NCI-H526 treated with DMSO at 0.1 percent for 48 hours (cell line): ENCODE measurements at regions not wholly inside any gene's neighbourhood (a gene's known extent, or its start where the extent isn't known, plus 50 kb on each side); places are given as distances from the start of the nearest gene placed in this dataset.

ENCODE experiments used
- DNase-seq: peaks from one replicate; lab custom pipeline; 2025; lab: John Stamatoyannopoulos, UW

DNA sequence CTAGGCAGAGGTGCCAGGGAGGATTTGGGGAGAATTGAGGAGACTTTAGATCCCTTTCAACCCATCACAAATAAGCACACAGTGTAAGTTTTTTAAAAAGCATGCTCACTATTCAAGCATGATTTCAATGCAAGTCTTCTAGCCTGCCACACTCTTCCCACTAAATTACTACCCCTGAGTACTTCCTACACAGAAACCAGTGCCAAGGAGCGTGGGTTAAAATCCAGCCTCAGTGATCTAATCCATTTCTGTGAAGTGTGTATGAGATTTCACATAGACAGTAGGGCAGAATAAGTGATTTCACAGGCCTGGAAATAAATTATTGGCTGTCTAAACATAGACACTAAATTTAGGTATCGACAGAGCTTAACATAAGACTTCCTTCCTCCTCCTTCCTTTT, 142.9 kb upstream of the ATP1B1 start:
- no peak for DNase-seq

DNA sequence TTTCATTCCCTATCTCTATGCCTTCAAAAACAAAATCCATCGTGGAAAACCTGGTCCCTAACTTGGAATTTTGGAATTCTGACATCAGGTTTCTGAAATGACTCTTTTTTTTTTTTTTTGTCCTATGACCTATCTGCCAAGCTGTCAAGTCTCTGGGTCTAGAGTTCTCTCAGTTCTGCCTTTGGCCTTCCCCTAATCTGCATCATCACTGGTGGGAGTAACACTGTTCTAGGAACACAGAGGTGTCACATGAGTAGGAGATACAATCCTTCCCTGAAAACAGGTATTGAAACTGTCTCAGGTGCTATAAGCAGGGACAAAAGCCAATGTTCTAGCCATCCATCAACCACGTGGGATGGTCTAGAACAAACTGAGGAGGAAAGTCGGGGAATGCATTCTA, 142.0 kb upstream of the ATP1B1 start:
- no peak for DNase-seq

DNA sequence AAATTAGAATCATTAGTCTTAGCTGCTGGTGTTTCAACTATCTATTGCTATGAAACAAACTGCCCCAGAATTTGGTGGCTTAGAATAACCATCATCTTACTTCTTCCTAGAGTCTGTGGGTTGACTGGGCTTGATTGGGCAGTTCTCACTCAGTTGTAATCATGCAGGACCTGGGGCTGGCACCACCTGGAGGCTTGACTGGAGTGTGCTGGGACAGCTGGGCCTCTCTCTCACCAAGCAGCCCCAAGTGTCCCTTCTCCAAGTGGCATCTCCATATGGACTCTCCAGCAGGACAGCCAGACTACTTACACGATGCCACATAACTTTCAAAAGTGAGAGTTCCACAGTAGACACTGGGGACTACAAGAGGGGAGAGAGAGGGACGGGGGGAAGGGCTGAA, 140.3 kb upstream of the ATP1B1 start:
- DNase-seq: no peak

DNA sequence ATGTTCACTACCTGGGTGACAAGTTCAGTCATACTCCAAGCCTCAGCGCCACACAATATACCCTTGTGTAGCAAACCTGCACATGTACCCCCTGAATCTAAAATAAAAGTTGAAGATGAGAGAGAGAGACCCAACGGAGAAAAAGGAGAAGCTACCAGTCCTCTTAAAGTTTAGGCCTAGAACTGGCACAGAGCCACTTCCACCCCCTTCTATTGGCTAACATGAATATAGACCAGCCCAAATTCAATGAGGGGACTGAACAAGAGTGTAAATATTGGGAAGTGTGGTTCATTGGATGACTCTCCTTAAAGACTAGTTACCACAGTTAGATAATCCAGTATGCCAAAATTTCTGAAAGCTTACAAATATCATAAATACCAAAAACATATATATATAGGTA, 139.9 kb upstream of the ATP1B1 start:
- DNase-seq: no peak

GRCh38 chr1:168970926-168971659, 135.4 kb upstream of the ATP1B1 start:
- DNase-seq: no peak

DNA sequence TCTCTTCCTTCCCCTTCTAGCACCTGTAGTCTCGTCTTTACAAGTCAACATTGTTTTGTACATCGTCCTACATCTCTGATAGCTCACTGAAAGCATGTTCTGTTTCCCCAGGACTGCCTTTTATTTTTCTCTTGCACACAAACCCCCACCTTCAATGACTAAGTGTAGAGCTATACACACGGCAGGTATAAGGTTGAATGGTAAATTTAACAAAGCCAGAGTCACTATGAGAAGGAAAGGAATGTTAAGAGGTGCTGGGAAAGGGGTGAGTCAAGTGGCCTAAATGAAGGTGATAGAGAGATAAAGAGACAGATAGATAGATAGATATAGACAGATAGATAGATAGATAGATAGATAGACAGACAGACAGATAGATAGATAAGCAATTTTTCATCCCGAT, 134.3 kb upstream of the ATP1B1 start:
- DNase-seq: no peak

DNA sequence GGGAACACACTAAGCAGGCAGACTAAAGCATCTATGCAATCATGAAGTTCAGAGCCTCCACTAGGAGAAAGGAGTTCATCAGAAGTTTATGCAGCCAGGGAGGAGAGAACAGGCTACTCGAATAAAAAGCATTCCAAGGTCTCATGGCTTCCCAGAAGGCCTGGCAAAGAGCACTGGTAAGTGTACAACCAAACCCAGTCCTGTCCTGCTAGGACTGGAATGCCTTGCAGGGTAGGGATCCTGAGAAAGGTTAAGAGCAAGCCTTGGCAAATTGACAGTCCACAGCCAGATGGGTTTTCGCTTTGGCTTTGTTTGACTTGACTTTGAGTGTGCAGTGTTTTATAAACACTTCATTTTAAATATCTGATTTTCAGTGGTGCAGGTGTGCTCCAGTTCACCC, 133.6 kb upstream of the ATP1B1 start:
- DNase-seq: no peak

- DNase-seq: no peak
Measured at GRCh38 chr1:168974117-168974516, 132.4 kb upstream of the ATP1B1 start.

DNA sequence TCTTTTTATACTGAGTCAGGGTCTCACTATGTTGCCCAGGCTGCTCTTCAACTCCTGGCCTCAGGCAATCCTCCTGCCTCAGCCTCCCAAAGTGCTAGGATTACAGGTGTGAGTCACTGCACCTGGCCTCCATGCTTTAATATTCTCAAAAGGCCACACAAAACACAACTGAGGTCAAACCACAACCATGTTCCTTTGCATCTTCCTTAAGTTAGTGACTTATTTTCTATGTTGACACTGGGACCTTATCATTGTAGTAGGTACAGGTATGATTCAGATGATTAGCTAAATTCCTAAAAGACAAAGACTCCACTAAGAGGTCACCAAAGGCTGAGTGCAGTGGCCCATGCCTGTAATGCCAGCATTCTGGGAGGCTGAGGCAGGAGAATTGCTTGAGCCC, 131.9 kb upstream of the ATP1B1 start:
- DNase-seq: no peak

GRCh38 chr1:168976267-168976666, 130.2 kb upstream of the ATP1B1 start:
- DNase-seq: no peak

DNA sequence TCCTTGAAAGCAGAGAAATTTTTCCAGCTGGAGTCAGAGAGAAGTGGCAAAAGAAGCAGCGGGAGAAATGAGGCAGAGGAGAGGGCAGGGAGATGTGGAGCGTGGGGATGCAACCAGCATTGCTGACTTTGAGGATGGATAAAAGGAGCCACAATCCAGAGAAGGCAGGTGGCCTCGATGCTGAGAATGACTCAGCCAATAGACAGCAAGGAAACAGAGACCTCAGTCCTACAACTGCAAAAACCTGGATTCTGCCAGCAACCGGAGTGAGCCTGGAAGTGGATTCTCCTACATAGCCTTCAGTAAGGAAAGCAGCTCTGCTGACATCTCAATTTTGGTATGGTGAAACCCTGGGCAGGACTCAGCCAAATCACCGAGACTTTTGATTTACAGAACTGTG, 128.9 kb upstream of the ATP1B1 start:
- no peak for DNase-seq

GRCh38 chr1:168979276-168979675, 127.2 kb upstream of the ATP1B1 start:
- DNase-seq: no peak

- no peak for DNase-seq
Measured at GRCh38 chr1:168980180-168980579, 126.3 kb upstream of the ATP1B1 start.

GRCh38 chr1:168980656-168981055, 125.8 kb upstream of the ATP1B1 start:
- DNase-seq: no peak

- DNase-seq: no peak
Measured at GRCh38 chr1:168982778-168983177, 123.7 kb upstream of the ATP1B1 start.

DNA sequence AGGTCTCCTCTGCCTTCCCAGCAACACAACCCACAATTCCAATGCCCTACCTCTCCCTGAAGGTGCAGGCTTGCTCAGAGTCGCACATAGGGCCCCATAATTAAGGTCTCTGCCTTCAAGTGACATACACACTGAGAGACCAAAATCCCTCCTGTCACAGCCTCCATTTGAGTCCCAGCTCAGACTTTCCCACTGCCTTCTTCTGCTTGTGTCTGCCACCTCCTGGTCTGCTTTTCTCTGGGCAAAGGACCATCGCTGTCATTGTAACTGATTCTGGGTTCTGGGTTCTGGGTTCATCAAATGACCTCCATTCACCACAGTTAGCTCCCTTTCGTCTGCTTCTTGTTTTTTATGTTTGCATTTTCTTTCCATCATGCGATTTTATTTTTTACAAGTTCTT, 119.2 kb upstream of the ATP1B1 start:
- DNase-seq: no peak

- no peak for DNase-seq
Measured at GRCh38 chr1:168987923-168988322, 118.6 kb upstream of the ATP1B1 start.

DNA sequence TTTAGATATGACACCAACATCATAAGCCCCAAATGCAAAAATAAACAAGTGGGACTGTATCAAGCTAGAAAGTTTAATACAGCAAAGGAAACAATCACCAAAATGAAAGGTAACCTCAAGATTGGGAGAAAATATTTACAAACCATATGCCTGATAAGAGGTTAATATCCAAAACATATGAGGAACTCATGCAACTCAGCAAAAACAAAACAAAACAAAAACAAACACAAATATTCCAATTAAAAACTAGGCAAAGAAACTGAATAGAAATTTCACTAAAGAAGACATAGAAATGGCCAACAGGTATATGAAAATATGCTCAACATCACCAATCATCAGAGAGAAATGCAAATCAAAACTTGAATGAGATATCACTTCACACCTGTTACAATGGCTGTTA, 116.5 kb upstream of the ATP1B1 start:
- DNase-seq: no peak

GRCh38 chr1:168991667-168992475, 114.6 kb upstream of the ATP1B1 start:
- peak; percentile 73 for DNase-seq

GRCh38 chr1:169001353-169001752, 105.1 kb upstream of the ATP1B1 start:
- DNase-seq: no peak

DNA sequence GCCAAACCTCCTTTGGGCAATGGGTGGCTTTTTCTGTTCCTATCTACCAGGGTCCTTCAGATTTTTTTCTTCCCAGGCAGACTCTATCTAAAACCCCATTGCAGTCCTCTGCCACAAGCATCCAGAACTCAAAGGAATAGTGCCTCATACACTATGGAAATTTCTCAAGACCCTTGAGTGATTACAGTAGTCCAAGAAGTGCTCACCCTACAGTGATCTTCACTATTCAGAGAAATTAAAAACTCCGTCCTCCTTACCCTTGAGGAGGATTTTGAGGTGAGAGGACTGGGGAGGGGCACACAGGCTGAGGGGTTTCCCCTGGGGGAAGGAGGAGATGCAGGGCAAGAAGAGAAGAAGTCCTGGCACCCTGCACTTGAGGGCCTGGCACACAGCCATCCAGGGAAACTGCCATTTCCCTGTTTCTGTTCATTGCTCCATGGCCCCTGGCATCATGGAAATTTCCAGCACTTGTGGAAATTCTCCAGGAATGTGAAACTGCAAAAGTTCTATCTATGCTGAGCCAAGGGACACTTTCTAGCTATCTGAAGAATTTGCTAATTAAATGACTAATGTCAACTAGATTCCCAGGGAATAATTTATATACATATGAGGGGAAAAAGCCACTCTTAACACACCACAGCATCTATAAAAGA, 102.5 kb upstream of the ATP1B1 start:
- no peak for DNase-seq

GRCh38 chr1:169005776-169006175, 100.7 kb upstream of the ATP1B1 start:
- no peak for DNase-seq

DNA sequence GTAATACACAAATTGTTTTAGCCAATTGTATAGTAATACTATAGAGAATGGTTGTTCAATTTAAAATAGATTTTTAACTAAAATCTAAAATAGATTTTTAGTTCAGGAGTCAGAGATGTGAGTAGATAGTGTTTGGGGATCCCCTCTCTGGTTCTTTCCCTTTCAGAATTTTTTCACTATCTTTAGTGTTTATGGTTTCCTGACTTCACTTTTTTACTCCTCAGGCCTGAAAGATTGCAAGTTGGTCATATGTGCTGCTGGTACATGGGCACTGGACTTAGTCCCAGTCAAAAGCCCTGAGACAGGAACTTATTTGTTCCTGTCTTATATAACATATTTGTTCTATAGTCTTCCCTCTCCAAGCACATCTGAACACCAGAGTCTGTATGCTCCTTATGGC, 96.8 kb upstream of the ATP1B1 start:
- DNase-seq: no peak
